ENCODE measurements at regions not wholly inside any gene's neighbourhood (a gene's known extent, or its start where the extent isn't known, plus 50 kb on each side); places are given as distances from the start of the nearest gene placed in this dataset.

- in situ Hi-C loops (cut with HindIII; ENCODE audit: low sequenced_read_pairs), result no loop called here
- no peak for TF ChIP-seq CTCF (IDR thresholded peaks at IDR 0.05; ENCODE audit: low read depth, low read length)
- no peak for DNase-seq (ENCODE audit: low read depth, low spot score)
- no peak overlapping the region for H3K4me3 ChIP-seq (ENCODE audit: low read depth, low read length)
Measured at GRCh38 chr14:48536318-48536717, 860.9 kb upstream of the MDGA2 start.

- H3K4me3 ChIP-seq (ENCODE audit: low read depth, low read length), result no peak overlapping the region
- in situ Hi-C loops (cut with HindIII; ENCODE audit: low sequenced_read_pairs), result no loop called here
- DNase-seq (ENCODE audit: low read depth, low spot score), result no peak
- TF ChIP-seq CTCF (IDR thresholded peaks at IDR 0.05; ENCODE audit: low read depth, low read length), result no peak
Measured at GRCh38 chr14:48527832-48528231, 852.4 kb upstream of the MDGA2 start.

GRCh38 chr14:48526307-48526706, 850.9 kb upstream of the MDGA2 start:
- no peak overlapping the region for H3K4me3 ChIP-seq (ENCODE audit: low read depth, low read length)
- TF ChIP-seq CTCF (IDR thresholded peaks at IDR 0.05; ENCODE audit: low read depth, low read length), result no peak
- in situ Hi-C loops (cut with HindIII; ENCODE audit: low sequenced_read_pairs), result no loop called here
- no peak for DNase-seq (ENCODE audit: low read depth, low spot score)

- no peak for TF ChIP-seq CTCF (IDR thresholded peaks at IDR 0.05; ENCODE audit: low read depth, low read length)
- H3K4me3 ChIP-seq (ENCODE audit: low read depth, low read length), result no peak overlapping the region
- in situ Hi-C loops (cut with HindIII; ENCODE audit: low sequenced_read_pairs), result no loop called here
- no peak for DNase-seq (ENCODE audit: low read depth, low spot score)
Measured at GRCh38 chr14:48504921-48505320, 829.5 kb upstream of the MDGA2 start.

GRCh38 chr14:48490756-48491155, 815.4 kb upstream of the MDGA2 start:
- DNase-seq (ENCODE audit: low read depth, low spot score), result no peak
- no peak for TF ChIP-seq CTCF (IDR thresholded peaks at IDR 0.05; ENCODE audit: low read depth, low read length)
- in situ Hi-C loops (cut with HindIII; ENCODE audit: low sequenced_read_pairs), result no loop called here

GRCh38 chr14:48473944-48474343, 798.5 kb upstream of the MDGA2 start:
- TF ChIP-seq CTCF (IDR thresholded peaks at IDR 0.05; ENCODE audit: low read depth, low read length), result no peak
- in situ Hi-C loops (cut with HindIII; ENCODE audit: low sequenced_read_pairs), result no loop called here
- no peak overlapping the region for H3K4me3 ChIP-seq (ENCODE audit: low read depth, low read length)
- DNase-seq (ENCODE audit: low read depth, low spot score), result no peak

More at GRCh38 chr14:48490756-48491155, 815.4 kb upstream of the MDGA2 start:
- H3K4me3 ChIP-seq (ENCODE audit: low read depth, low read length), result no peak overlapping the region

GRCh38 chr14:48456051-48456450, 780.6 kb upstream of the MDGA2 start:
- no peak overlapping the region for H3K4me3 ChIP-seq (ENCODE audit: low read depth, low read length)
- no peak for DNase-seq (ENCODE audit: low read depth, low spot score)
- no peak for TF ChIP-seq CTCF (IDR thresholded peaks at IDR 0.05; ENCODE audit: low read depth, low read length)
- in situ Hi-C loops (cut with HindIII; ENCODE audit: low sequenced_read_pairs), result no loop called here
